ENCODE measurements at regions not wholly inside any gene's neighbourhood (a gene's known extent, or its start where the extent isn't known, plus 50 kb on each side); places are given as distances from the start of the nearest gene placed in this dataset.

DNA sequence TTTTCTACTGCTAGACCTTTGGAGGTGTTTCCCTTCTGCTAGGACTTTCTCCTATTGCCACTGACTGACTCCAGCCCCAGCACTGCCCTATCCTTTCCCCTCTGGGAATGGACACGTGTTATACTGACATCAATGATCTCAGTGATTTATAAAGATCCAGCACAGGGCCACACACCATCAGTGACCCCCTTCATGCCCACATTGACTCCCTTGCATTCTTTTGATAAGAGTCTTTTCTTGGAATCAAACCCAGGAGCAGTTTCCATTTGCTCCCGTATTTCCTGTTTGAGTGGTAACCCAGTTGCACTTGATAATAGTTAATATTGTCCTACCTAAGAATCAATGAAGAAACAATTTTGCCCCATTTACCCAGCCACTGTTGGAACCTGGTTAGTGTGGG, 501.0 kb upstream of the USP24 start:
- H3K9me3 ChIP-seq, result no peaks in the 10 kb centered on the region
- intact Hi-C loops (cut with DNase I), result loop anchor here (5.0 kb wide), 1 partner anchor 334 kb away; no protein-coding TSS in a partner anchor
- no peak overlapping the region for H3K4me3 ChIP-seq
- H3K27ac ChIP-seq, result no peak overlapping the region
- no peaks in the 10 kb centered on the region for H3K36me3 ChIP-seq
- WGBS, result 87% methylated on average over 2 of the region's 2 CpGs
- no peak for DNase-seq (ENCODE audit: low spot score)
- H3K4me1 ChIP-seq (replicated peaks), result no peaks in the 10 kb centered on the region
- TF ChIP-seq POLR2AphosphoS5 (IDR thresholded peaks at IDR 0.05), result no peak
- TF ChIP-seq, protein P1, sequence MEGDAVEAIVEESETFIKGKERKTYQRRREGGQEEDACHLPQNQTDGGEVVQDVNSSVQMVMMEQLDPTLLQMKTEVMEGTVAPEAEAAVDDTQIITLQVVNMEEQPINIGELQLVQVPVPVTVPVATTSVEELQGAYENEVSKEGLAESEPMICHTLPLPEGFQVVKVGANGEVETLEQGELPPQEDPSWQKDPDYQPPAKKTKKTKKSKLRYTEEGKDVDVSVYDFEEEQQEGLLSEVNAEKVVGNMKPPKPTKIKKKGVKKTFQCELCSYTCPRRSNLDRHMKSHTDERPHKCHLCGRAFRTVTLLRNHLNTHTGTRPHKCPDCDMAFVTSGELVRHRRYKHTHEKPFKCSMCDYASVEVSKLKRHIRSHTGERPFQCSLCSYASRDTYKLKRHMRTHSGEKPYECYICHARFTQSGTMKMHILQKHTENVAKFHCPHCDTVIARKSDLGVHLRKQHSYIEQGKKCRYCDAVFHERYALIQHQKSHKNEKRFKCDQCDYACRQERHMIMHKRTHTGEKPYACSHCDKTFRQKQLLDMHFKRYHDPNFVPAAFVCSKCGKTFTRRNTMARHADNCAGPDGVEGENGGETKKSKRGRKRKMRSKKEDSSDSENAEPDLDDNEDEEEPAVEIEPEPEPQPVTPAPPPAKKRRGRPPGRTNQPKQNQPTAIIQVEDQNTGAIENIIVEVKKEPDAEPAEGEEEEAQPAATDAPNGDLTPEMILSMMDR (IDR thresholded peaks at IDR 0.05), result no peak
- TF ChIP-seq POLR2A (IDR thresholded peaks at IDR 0.05), result no peak
- H3K27me3 ChIP-seq (replicated peaks; ENCODE audit: insufficient read depth), result no peaks in the 10 kb centered on the region

DNA sequence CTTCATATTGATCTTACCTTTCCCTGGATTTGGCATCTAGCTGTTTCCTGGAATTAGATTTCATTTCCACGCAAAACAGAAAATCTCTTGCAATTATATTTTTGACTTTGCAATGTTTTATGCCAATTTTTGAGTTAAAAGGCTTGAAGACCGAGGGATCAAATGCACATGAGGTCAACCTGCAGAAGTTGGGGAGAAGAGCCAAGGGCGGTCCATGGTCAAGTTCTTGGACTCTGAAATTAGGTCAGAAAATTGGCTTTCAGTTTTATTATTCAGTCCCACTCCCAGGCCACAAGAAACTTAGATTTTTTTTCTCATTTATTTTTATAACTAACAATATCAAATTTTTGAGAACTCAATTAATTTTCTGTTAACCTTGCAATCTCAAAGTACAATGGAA, 499.1 kb upstream of the USP24 start:
- intact Hi-C loops (cut with DNase I), result no loop called here
- DNase-seq (ENCODE audit: low spot score), result no peak
- no peak overlapping the region for H3K27ac ChIP-seq
- no peaks in the 10 kb centered on the region for H3K9me3 ChIP-seq
- WGBS, result 75% methylated on average over 3 of the region's 3 CpGs
- TF ChIP-seq, protein P1 (IDR thresholded peaks at IDR 0.05), result no peak
- no peak for TF ChIP-seq POLR2AphosphoS5 (IDR thresholded peaks at IDR 0.05)
- no peak for TF ChIP-seq POLR2A (IDR thresholded peaks at IDR 0.05)
- H3K4me1 ChIP-seq (replicated peaks), result no peaks in the 10 kb centered on the region
- no peaks in the 10 kb centered on the region for H3K27me3 ChIP-seq (replicated peaks; ENCODE audit: insufficient read depth)
- no peak overlapping the region for H3K4me3 ChIP-seq
- H3K36me3 ChIP-seq, result no peaks in the 10 kb centered on the region

DNA sequence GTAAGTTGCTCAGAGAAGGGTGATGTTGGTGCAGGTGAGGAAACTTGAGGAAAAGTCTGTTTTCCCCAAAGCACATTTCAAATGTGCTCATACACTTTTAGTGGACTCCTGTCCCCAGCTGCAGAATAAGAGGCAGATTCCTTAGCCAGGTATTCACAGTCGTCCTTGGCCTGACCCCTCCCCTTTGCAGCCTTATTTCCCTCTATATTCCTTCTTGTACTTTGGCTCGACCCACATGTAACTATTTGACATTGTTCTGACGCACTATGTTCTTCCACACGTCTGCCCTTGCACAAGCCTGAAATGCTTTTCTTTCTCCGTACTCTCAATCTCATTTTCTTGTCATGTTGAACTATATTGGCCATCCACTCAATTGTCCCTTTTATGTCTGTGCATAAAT, 498.4 kb upstream of the USP24 start:
- DNase-seq (ENCODE audit: low spot score), result no peak
- no peak for TF ChIP-seq POLR2AphosphoS5 (IDR thresholded peaks at IDR 0.05)
- no peak for TF ChIP-seq POLR2A (IDR thresholded peaks at IDR 0.05)
- TF ChIP-seq, protein P1 (IDR thresholded peaks at IDR 0.05), result no peak
- intact Hi-C loops (cut with DNase I), result no loop called here

DNA sequence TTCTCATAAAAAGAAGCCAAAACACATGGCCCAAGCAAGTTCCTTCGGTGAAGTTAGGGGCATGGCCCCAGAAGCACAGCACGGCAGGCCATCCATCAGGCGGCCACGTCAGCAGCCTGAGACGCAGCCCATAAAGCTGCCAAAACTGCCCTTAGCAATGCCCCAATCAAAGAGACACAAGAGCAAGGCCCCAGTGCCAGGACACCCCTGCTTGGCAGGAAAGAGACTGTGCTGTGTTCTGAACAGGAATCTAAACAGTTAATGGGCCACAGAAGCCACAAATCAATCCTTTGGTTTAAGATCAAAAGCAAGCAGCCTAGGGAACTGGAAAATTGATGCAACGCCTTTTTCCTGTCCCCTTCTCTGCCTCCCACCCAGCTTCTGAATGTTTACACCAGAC, 497.0 kb upstream of the USP24 start:
- H3K27ac ChIP-seq, result no peak overlapping the region
- H3K4me3 ChIP-seq, result no peak overlapping the region
- no peaks in the 10 kb centered on the region for H3K27me3 ChIP-seq (replicated peaks; ENCODE audit: insufficient read depth)
- TF ChIP-seq POLR2AphosphoS5 (IDR thresholded peaks at IDR 0.05) (no peak), POLR2A (IDR thresholded peaks at IDR 0.05) (no peak)
- TF ChIP-seq, protein P1 (IDR thresholded peaks at IDR 0.05), result no peak
- intact Hi-C loops (cut with DNase I), result no loop called here
- no peaks in the 10 kb centered on the region for H3K9me3 ChIP-seq
- 54% methylated on average over 6 of the region's 6 CpGs for WGBS
- H3K4me1 ChIP-seq (replicated peaks), result no peaks in the 10 kb centered on the region
- no peaks in the 10 kb centered on the region for H3K36me3 ChIP-seq
- no peak for DNase-seq (ENCODE audit: low spot score)

More for the DNA sequence above, 498.4 kb upstream of the USP24 start:
- Histone ChIP-seq H3K9me3 (no peaks in the 10 kb centered on the region), H3K36me3 (no peaks in the 10 kb centered on the region), H3K4me1 (replicated peaks) (no peaks in the 10 kb centered on the region), H3K4me3 (no peak overlapping the region), H3K27me3 (replicated peaks; ENCODE audit: insufficient read depth) (no peaks in the 10 kb centered on the region), H3K27ac (no peak overlapping the region)
- WGBS, result 66% methylated on average over 5 of the region's 5 CpGs

DNA sequence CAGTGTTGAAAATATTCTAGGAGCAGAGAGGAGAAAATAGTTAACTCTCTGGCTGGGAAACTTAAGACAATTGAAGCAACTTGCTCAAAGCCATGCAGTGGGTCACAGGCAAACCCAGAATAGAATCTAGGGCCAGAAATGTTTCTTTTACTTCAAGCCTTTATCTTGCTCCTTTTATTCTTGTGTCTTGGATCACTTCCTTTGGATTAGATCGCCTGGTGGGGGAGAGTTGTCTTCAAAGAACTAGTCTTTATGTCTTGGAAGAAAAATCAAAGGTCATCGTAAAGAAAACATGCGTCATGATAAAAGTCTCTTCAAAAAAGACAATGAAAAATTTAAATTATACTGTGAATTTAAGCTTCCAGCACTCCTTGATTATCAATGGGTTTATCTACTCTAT, 493.6 kb upstream of the USP24 start:
- no peaks in the 10 kb centered on the region for H3K27me3 ChIP-seq (replicated peaks; ENCODE audit: insufficient read depth)
- TF ChIP-seq POLR2A (IDR thresholded peaks at IDR 0.05) (no peak), POLR2AphosphoS5 (IDR thresholded peaks at IDR 0.05) (no peak)
- TF ChIP-seq, protein P1 (IDR thresholded peaks at IDR 0.05), result no peak
- no peaks in the 10 kb centered on the region for H3K36me3 ChIP-seq
- DNase-seq (ENCODE audit: low spot score), result no peak
- no peak overlapping the region for H3K27ac ChIP-seq
- no peaks in the 10 kb centered on the region for H3K9me3 ChIP-seq
- intact Hi-C loops (cut with DNase I), result no loop called here
- 68% methylated on average over 3 of the region's 3 CpGs for WGBS
- no peaks in the 10 kb centered on the region for H3K4me1 ChIP-seq (replicated peaks)
- H3K4me3 ChIP-seq, result no peak overlapping the region

All from prostate gland (tissue), 2 donors.